Lower leg skin (tissue), 3 donors: ENCODE measurements at regions not wholly inside any gene's neighbourhood (a gene's known extent, or its start where the extent isn't known, plus 50 kb on each side); places are given as distances from the start of the nearest gene placed in this dataset.

Experiments
- CTCF ChIP-seq, 3 donors: fragments of 450-650 bp; IDR thresholded peaks; one replicate each; pipeline ENCODE4 v1.5.1; 2016; ENCODE audit warnings: antibody characterized with exemption in 3 of 3, mild to moderate bottlenecking in 3 of 3, moderate library complexity in 2 of 3
- POLR2A ChIP-seq, 2 donors: fragments of 450-650 bp; IDR thresholded peaks; one replicate each; pipeline ENCODE4 v1.6.1; 2016 to 2017; ENCODE audit warnings: antibody characterized with exemption in 2 of 2, mild to moderate bottlenecking in 1 of 2, moderate library complexity in 1 of 2

GRCh38 chr5:105745111-105745510 is 1925.6 kb downstream of the EFNA5 start:
- no peak for TF ChIP-seq CTCF (IDR thresholded peaks at IDR 0.05)
- no peak for TF ChIP-seq POLR2A (IDR thresholded peaks at IDR 0.05)
